ENCODE measurements at regions not wholly inside any gene's neighbourhood (a gene's known extent, or its start where the extent isn't known, plus 50 kb on each side); places are given as distances from the start of the nearest gene placed in this dataset.

DNA sequence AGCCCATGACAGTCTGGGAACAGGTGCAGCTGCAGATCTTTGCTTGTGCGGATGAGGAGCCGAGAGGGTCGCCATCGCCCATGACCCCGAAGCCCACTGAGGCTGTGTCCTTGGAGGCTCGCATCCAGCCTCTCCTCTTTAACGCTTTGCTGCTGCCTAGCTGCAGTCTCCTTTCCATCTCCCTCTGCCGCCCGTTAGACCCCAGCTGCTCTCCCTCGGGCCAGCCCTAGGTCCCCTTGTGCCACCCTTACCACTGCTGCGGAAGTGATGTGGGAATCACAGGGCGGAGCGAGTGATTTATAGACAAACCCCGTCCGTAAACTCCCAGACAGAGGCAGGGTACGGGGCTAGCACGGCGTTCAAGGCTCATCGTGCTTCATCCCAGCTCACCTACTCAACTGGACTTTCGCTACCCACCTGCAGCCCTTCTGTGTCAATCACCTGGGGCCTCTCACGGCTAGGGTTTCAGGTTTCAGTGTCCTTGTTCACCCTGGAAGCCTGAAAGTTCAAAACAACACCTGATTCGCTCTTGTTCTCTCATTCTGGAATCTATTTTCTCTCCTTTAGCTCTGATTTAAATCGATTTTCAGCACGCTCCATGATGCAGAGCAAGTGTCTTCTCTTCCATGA, 76.1 kb downstream of the PAX1 start:
- H3K36me3 ChIP-seq (ENCODE audit: control insufficient read depth, insufficient read depth, low read length), result no peaks in the 10 kb centered on the region
- no peak for FAIRE-seq
- DNase-seq (ENCODE audit: low read depth), result no peak
- TF ChIP-seq, protein P1, sequence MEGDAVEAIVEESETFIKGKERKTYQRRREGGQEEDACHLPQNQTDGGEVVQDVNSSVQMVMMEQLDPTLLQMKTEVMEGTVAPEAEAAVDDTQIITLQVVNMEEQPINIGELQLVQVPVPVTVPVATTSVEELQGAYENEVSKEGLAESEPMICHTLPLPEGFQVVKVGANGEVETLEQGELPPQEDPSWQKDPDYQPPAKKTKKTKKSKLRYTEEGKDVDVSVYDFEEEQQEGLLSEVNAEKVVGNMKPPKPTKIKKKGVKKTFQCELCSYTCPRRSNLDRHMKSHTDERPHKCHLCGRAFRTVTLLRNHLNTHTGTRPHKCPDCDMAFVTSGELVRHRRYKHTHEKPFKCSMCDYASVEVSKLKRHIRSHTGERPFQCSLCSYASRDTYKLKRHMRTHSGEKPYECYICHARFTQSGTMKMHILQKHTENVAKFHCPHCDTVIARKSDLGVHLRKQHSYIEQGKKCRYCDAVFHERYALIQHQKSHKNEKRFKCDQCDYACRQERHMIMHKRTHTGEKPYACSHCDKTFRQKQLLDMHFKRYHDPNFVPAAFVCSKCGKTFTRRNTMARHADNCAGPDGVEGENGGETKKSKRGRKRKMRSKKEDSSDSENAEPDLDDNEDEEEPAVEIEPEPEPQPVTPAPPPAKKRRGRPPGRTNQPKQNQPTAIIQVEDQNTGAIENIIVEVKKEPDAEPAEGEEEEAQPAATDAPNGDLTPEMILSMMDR (IDR thresholded peaks at IDR 0.05; ENCODE audit: insufficient read depth, low read length, severe bottlenecking), result no peak
- no peak overlapping the region for H3K4me3 ChIP-seq (ENCODE audit: low read depth, low read length)
- no peaks in the 10 kb centered on the region for H3K27me3 ChIP-seq (ENCODE audit: control insufficient read depth, insufficient read depth, low read length)

DNA sequence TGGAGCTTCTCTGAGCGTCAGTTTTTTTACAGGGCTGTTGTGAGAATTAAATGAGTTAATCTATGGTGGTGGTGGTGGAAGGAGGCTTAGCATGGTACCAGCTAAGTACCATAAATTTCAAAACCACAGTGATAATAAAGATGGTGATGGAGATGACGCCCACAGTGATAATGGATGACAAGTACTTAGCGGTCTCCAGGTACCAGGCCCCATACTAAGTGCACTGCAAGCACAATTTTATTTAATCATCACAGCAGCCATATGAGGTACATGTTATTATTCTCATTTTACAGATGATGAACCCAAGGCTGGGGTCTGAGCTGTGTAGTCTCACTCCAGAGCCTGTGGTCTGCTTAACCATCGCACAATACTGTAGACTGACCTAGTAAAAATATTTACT, 75.1 kb downstream of the PAX1 start:
- no peaks in the 10 kb centered on the region for H3K36me3 ChIP-seq (ENCODE audit: control insufficient read depth, insufficient read depth, low read length)
- TF ChIP-seq, protein P1 (IDR thresholded peaks at IDR 0.05; ENCODE audit: insufficient read depth, low read length, severe bottlenecking), result no peak
- DNase-seq (ENCODE audit: low read depth), result no peak
- no peak for FAIRE-seq
- H3K27me3 ChIP-seq (ENCODE audit: control insufficient read depth, insufficient read depth, low read length), result no peaks in the 10 kb centered on the region
- H3K4me3 ChIP-seq (ENCODE audit: low read depth, low read length), result no peak overlapping the region
